ENCODE measurements at regions not wholly inside any gene's neighbourhood (a gene's known extent, or its start where the extent isn't known, plus 50 kb on each side); places are given as distances from the start of the nearest gene placed in this dataset.

DNA sequence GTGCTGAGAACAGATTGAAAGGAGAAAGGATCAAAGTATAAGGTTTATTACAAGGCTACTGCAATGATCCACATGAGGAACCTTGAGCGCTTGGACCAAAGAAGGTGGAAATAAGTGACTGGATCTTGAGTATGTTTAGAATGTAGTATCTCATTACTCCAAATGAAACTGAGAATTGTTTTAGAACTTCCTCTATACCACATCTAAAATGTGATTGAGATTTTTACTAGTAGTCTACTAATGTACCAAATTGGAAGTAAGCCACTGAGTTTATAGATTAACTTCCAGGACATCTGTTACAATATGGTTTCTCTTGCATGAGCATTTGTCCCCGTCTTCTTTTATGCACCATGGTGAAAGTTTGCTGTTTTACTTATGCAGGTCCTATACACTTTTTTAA is 300.5 kb downstream of the SUCLG1 start (continued):
- TF ChIP-seq, protein P1, sequence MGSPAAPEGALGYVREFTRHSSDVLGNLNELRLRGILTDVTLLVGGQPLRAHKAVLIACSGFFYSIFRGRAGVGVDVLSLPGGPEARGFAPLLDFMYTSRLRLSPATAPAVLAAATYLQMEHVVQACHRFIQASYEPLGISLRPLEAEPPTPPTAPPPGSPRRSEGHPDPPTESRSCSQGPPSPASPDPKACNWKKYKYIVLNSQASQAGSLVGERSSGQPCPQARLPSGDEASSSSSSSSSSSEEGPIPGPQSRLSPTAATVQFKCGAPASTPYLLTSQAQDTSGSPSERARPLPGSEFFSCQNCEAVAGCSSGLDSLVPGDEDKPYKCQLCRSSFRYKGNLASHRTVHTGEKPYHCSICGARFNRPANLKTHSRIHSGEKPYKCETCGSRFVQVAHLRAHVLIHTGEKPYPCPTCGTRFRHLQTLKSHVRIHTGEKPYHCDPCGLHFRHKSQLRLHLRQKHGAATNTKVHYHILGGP (tag by site-specific recombination; IDR thresholded peaks at IDR 0.05), result no peak
- TF ChIP-seq ZNF394 (tag by site-specific recombination; IDR thresholded peaks at IDR 0.05; ENCODE audit: borderline replicate concordance), result no peak
- no peak for TF ChIP-seq ZBTB8A (tag by site-specific recombination; IDR thresholded peaks at IDR 0.05)
- no peak for TF ChIP-seq SCRT1 (tag by site-specific recombination; IDR thresholded peaks at IDR 0.05; ENCODE audit: borderline replicate concordance)
- TF ChIP-seq ZNF302 (tag by site-specific recombination; IDR thresholded peaks at IDR 0.05; ENCODE audit: low read depth), result no peak
- TF ChIP-seq, protein P2, sequence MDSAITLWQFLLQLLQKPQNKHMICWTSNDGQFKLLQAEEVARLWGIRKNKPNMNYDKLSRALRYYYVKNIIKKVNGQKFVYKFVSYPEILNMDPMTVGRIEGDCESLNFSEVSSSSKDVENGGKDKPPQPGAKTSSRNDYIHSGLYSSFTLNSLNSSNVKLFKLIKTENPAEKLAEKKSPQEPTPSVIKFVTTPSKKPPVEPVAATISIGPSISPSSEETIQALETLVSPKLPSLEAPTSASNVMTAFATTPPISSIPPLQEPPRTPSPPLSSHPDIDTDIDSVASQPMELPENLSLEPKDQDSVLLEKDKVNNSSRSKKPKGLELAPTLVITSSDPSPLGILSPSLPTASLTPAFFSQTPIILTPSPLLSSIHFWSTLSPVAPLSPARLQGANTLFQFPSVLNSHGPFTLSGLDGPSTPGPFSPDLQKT (IDR thresholded peaks at IDR 0.05; ENCODE audit: borderline replicate concordance, low read depth, low read length), result no peak
- TF ChIP-seq, protein P3, sequence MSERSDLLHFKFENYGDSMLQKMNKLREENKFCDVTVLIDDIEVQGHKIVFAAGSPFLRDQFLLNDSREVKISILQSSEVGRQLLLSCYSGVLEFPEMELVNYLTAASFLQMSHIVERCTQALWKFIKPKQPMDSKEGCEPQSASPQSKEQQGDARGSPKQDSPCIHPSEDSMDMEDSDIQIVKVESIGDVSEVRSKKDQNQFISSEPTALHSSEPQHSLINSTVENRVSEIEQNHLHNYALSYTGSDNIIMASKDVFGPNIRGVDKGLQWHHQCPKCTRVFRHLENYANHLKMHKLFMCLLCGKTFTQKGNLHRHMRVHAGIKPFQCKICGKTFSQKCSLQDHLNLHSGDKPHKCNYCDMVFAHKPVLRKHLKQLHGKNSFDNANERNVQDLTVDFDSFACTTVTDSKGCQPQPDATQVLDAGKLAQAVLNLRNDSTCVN (tag by site-specific recombination; optimal IDR thresholded peaks at IDR 0.05), result no peak
- no peak for TF ChIP-seq GLIS2 (tag by site-specific recombination; IDR thresholded peaks at IDR 0.05)
- no peak for TF ChIP-seq ZNF366 (tag by site-specific recombination; conservative IDR thresholded peaks at IDR 0.05)
- TF ChIP-seq ZNF843 (tag by site-specific recombination; IDR thresholded peaks at IDR 0.05), result no peak

DNA sequence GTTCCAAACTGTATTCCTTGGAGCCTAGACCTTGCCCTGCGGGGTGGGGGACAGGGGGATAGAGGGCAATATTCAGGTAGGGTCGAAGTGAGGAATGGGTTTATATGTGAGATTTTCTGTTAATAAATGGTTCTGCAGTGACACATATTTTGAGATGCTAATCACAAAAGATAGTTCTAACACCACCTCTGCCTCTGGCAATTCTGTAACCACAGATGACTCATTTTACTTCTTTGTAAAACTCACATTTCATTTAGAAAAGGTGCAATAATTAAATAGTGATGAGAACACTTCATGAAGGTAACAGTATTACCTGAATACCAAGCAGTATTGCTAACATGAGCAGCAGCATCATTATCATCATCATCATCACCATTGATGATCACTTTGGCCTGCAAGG is 306.6 kb downstream of the SUCLG1 start:
- CTCF ChIA-PET, result no interaction called here

More for the DNA sequence above, 306.6 kb downstream of the SUCLG1 start:
- no peaks in the 10 kb centered on the region for H3K9me3 ChIP-seq (ENCODE audit: control insufficient read depth, insufficient read depth, low read depth, low read length)
- no peaks in the 10 kb centered on the region for H3K36me3 ChIP-seq (ENCODE audit: control insufficient read depth in 2 of 2, insufficient read depth in 1 of 2, low read length in 2 of 2)
- H3K4me3 ChIP-seq (ENCODE audit: low read depth, low read length), result no peak overlapping the region
- no peak overlapping the region for H3K27ac ChIP-seq (ENCODE audit: extremely low read depth, low read depth, low read length)
- TF ChIP-seq ZFP41 (tag by site-specific recombination; IDR thresholded peaks at IDR 0.05; ENCODE audit: borderline replicate concordance) (no peak), ZFP3 (tag by site-specific recombination; IDR thresholded peaks at IDR 0.05; ENCODE audit: low read depth) (no peak), ZNF610 (tag by site-specific recombination; IDR thresholded peaks at IDR 0.05; ENCODE audit: borderline replicate concordance) (no peak), ZNF423 (tag by site-specific recombination; IDR thresholded peaks at IDR 0.05) (no peak), ZNF623 (tag by site-specific recombination; IDR thresholded peaks at IDR 0.05) (no peak), ZNF138 (tag by site-specific recombination; IDR thresholded peaks at IDR 0.05; ENCODE audit: borderline replicate concordance) (no peak), ZNF394 (tag by site-specific recombination; IDR thresholded peaks at IDR 0.05; ENCODE audit: borderline replicate concordance) (no peak), GLIS2 (tag by site-specific recombination; IDR thresholded peaks at IDR 0.05) (no peak), SCRT2 (tag by site-specific recombination; IDR thresholded peaks at IDR 0.05) (no peak), SP2 (tag by site-specific recombination; IDR thresholded peaks at IDR 0.05) (no peak), ZNF548 (tag by site-specific recombination; IDR thresholded peaks at IDR 0.05) (no peak)
- TF ChIP-seq, protein P4, sequence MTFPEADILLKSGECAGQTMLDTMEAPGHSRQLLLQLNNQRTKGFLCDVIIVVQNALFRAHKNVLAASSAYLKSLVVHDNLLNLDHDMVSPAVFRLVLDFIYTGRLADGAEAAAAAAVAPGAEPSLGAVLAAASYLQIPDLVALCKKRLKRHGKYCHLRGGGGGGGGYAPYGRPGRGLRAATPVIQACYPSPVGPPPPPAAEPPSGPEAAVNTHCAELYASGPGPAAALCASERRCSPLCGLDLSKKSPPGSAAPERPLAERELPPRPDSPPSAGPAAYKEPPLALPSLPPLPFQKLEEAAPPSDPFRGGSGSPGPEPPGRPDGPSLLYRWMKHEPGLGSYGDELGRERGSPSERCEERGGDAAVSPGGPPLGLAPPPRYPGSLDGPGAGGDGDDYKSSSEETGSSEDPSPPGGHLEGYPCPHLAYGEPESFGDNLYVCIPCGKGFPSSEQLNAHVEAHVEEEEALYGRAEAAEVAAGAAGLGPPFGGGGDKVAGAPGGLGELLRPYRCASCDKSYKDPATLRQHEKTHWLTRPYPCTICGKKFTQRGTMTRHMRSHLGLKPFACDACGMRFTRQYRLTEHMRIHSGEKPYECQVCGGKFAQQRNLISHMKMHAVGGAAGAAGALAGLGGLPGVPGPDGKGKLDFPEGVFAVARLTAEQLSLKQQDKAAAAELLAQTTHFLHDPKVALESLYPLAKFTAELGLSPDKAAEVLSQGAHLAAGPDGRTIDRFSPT (tag by site-specific recombination; IDR thresholded peaks at IDR 0.05), result no peak
- TF ChIP-seq, protein P5, sequence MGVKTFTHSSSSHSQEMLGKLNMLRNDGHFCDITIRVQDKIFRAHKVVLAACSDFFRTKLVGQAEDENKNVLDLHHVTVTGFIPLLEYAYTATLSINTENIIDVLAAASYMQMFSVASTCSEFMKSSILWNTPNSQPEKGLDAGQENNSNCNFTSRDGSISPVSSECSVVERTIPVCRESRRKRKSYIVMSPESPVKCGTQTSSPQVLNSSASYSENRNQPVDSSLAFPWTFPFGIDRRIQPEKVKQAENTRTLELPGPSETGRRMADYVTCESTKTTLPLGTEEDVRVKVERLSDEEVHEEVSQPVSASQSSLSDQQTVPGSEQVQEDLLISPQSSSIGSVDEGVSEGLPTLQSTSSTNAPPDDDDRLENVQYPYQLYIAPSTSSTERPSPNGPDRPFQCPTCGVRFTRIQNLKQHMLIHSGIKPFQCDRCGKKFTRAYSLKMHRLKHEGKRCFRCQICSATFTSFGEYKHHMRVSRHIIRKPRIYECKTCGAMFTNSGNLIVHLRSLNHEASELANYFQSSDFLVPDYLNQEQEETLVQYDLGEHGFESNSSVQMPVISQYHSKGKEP (tag by site-specific recombination; IDR thresholded peaks at IDR 0.05), result no peak
- TF ChIP-seq, protein P6, sequence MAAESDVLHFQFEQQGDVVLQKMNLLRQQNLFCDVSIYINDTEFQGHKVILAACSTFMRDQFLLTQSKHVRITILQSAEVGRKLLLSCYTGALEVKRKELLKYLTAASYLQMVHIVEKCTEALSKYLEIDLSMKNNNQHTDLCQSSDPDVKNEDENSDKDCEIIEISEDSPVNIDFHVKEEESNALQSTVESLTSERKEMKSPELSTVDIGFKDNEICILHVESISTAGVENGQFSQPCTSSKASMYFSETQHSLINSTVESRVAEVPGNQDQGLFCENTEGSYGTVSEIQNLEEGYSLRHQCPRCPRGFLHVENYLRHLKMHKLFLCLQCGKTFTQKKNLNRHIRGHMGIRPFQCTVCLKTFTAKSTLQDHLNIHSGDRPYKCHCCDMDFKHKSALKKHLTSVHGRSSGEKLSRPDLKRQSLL (tag by site-specific recombination; IDR thresholded peaks at IDR 0.05), result no peak
- POLR2A ChIA-PET, result no interaction called here
- H3K4me1 ChIP-seq (ENCODE audit: control insufficient read depth, insufficient read depth, low read length), result no peaks in the 10 kb centered on the region

Data from HEK293 (cell line).